ENCODE measurements at regions not wholly inside any gene's neighbourhood (a gene's known extent, or its start where the extent isn't known, plus 50 kb on each side); places are given as distances from the start of the nearest gene placed in this dataset.

DNA sequence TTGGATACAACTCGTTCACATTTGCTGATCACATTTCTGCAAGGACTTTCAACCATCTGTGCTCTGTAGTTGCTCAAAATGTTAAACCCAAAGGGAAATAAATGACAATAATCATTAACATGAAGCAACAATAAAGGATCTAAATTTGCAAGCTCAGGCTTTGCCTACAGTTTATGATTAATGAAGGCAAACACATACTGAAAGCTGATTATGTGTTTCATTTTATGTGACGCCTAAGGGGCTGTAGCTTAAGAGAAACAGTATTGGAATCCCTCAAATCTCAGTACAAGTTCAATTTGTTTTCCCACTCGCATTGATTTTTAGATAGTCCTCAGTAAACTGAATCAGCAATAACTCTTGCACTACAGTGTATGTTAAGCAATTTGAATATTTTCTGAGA lies 160.3 kb upstream of the FSIP2 start:
- H3K4me1 ChIP-seq (ENCODE audit: control insufficient read depth in 1 of 2, insufficient read depth in 2 of 2, low read length in 2 of 2): peaks cover 0 to 5% of the 10 kb centered on the region in 2 experiments; a peak in 2 of 4 replicates
- CTCF ChIA-PET: no interaction called here

DNA sequence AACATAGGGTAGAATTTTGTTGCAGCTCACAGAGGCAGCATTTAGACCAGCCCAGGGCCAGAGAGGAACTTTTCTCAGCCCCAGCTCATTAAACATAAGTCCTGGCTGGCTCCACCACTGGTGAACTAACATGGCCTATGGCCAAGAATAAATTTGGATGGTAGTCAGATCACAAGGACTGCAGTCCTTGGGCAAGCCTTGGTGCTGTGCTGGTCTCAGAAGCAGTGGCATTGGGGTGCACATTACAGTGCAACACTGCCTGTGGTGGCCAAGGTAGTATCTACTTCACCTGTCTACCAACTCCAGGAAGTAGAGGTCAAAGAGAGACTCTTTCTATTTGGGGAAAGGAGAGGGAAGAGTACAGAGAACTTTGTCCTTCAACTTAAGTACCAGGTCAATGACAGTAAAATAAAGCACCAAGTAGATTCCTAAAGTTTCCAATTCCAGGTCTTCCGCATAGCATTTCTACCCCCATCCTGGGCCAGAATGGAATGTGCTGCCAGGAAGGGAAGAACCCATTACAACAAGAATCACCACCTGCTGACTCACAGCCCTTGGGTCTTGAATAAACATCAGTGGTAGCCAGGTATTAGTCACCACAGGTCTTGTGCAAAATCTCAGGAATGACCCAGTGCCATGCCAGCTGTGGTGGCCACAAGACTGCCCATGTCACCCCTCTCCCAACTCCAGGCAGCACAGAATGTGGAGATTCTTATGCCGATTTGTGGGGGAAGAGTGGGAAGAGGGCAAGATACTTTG lies 155.4 kb upstream of the FSIP2 start:
- H3K4me2 ChIP-seq (ENCODE audit: low read length): peak overlapping the region; percentile 40
- no peak overlapping the region for H3K9ac ChIP-seq (ENCODE audit: low read length)
- H3K27me3 ChIP-seq (ENCODE audit: insufficient read depth, low read length): no peaks in the 10 kb centered on the region
- intact Hi-C loops (cut with micrococcal nuclease): no loop called here
- no TSS peak for BruUV-seq (replicated peaks)
- H3K9me3 ChIP-seq (ENCODE audit: control insufficient read depth in 1 of 2, insufficient read depth in 1 of 2, low read depth in 1 of 2, low read length in 2 of 2): 0 out of 4 replicates have a peak, but pooled peaks cover 4 to 7% of the 10 kb centered on the region in 2 experiments
- ATAC-seq: peak; percentile 91
- peaks cover 2 to 13% of the 10 kb centered on the region in 2 experiments; a peak in 2 of 4 replicates for H3K4me1 ChIP-seq (ENCODE audit: control insufficient read depth in 1 of 2, insufficient read depth in 2 of 2, low read length in 2 of 2)
- no peaks in the 10 kb centered on the region for H3K9me2 ChIP-seq (ENCODE audit: insufficient read depth)
- H3K27ac ChIP-seq (ENCODE audit: low read depth, low read length): no peak overlapping the region
- CTCF ChIA-PET: no interaction called here
- no peaks in the 10 kb centered on the region for H3K36me3 ChIP-seq (ENCODE audit: control insufficient read depth in 1 of 2, insufficient read depth in 2 of 2, low read length in 2 of 2)
- RAD21 ChIA-PET (ENCODE audit: low non-redundant PET in 1 of 2, low total read pairs in 2 of 2, uncharacterized antibody in 2 of 2, unreplicated experiment in 2 of 2): no interaction called here
- peak; percentile 78 for DNase-seq (ENCODE audit: low read depth, low spot score)
- TF ChIP-seq CBX3 (IDR thresholded peaks at IDR 0.05; ENCODE audit: low read depth) (peak; percentile 76), SP1 (IDR thresholded peaks at IDR 0.05; ENCODE audit: low read depth) (peak; percentile 66), EZH2phosphoT487 (IDR thresholded peaks at IDR 0.05; ENCODE audit: borderline replicate concordance) (no peak), POLR2A (IDR thresholded peaks at IDR 0.05; ENCODE audit: borderline replicate concordance, extremely low read depth, insufficient read depth, insufficient read length) (no peak), SRF (IDR thresholded peaks at IDR 0.05; ENCODE audit: low read depth) (no peak), FOSL1 (IDR thresholded peaks at IDR 0.05; ENCODE audit: low read depth) (peak; percentile 76), CEBPB (IDR thresholded peaks at IDR 0.05; ENCODE audit: low read depth) (peak; percentile 77), TCF7L2 (IDR thresholded peaks at IDR 0.05; ENCODE audit: borderline replicate concordance, extremely low read depth, insufficient read depth, insufficient read length) (no peak), POLR2AphosphoS5 (IDR thresholded peaks at IDR 0.05; ENCODE audit: low read depth, low read length) (peak; percentile 28; the same call in 1 of the 2 replicates), JUND (IDR thresholded peaks at IDR 0.05) (peak; percentile 76)
- TF ChIP-seq, protein P1, sequence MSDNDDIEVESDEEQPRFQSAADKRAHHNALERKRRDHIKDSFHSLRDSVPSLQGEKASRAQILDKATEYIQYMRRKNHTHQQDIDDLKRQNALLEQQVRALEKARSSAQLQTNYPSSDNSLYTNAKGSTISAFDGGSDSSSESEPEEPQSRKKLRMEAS (IDR thresholded peaks at IDR 0.05): no peak
- TF ChIP-seq, protein P2, sequence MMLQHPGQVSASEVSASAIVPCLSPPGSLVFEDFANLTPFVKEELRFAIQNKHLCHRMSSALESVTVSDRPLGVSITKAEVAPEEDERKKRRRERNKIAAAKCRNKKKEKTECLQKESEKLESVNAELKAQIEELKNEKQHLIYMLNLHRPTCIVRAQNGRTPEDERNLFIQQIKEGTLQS (IDR thresholded peaks at IDR 0.05): no peak
- TF ChIP-seq, protein P3, sequence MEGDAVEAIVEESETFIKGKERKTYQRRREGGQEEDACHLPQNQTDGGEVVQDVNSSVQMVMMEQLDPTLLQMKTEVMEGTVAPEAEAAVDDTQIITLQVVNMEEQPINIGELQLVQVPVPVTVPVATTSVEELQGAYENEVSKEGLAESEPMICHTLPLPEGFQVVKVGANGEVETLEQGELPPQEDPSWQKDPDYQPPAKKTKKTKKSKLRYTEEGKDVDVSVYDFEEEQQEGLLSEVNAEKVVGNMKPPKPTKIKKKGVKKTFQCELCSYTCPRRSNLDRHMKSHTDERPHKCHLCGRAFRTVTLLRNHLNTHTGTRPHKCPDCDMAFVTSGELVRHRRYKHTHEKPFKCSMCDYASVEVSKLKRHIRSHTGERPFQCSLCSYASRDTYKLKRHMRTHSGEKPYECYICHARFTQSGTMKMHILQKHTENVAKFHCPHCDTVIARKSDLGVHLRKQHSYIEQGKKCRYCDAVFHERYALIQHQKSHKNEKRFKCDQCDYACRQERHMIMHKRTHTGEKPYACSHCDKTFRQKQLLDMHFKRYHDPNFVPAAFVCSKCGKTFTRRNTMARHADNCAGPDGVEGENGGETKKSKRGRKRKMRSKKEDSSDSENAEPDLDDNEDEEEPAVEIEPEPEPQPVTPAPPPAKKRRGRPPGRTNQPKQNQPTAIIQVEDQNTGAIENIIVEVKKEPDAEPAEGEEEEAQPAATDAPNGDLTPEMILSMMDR (IDR thresholded peaks at IDR 0.05 in 2 of 3, conservative IDR thresholded peaks at IDR 0.05 in 1 of 3; ENCODE audit: borderline replicate concordance in 1 of 3, insufficient read depth in 1 of 3, low read depth in 2 of 3, low read length in 2 of 3): no peak
- POLR2A ChIA-PET: no interaction called here
- H3K79me2 ChIP-seq (ENCODE audit: insufficient read depth, low read length): no peaks in the 10 kb centered on the region
- H4K20me1 ChIP-seq (ENCODE audit: insufficient read depth): no peaks in the 10 kb centered on the region
- no peak overlapping the region for H2AFZ ChIP-seq (ENCODE audit: low read depth, low read length, poor library complexity, severe bottlenecking)
- H3K4me3 ChIP-seq (replicated peaks in 1 of 2; ENCODE audit: low read depth in 1 of 2, low read length in 2 of 2): no peak overlapping the region

More for the DNA sequence above, 160.3 kb upstream of the FSIP2 start:
- intact Hi-C loops (cut with micrococcal nuclease): no loop called here
- BruUV-seq (replicated peaks): no TSS peak
- Histone ChIP-seq H3K27me3 (ENCODE audit: insufficient read depth, low read length) (no peaks in the 10 kb centered on the region), H3K27ac (ENCODE audit: low read depth, low read length) (no peak overlapping the region), H2AFZ (ENCODE audit: low read depth, low read length, poor library complexity, severe bottlenecking) (no peak overlapping the region), H3K4me2 (ENCODE audit: low read length) (no peak overlapping the region), H3K4me3 (replicated peaks in 1 of 2; ENCODE audit: low read depth in 1 of 2, low read length in 2 of 2) (no peak overlapping the region), H3K9ac (ENCODE audit: low read length) (no peak overlapping the region), H3K9me3 (ENCODE audit: control insufficient read depth in 1 of 2, insufficient read depth in 1 of 2, low read depth in 1 of 2, low read length in 2 of 2) (no peaks in the 10 kb centered on the region), H3K9me2 (ENCODE audit: insufficient read depth) (no peaks in the 10 kb centered on the region), H3K36me3 (ENCODE audit: control insufficient read depth in 1 of 2, insufficient read depth in 2 of 2, low read length in 2 of 2) (no peaks in the 10 kb centered on the region), H4K20me1 (ENCODE audit: insufficient read depth) (no peaks in the 10 kb centered on the region), H3K79me2 (ENCODE audit: insufficient read depth, low read length) (no peaks in the 10 kb centered on the region)
- TF ChIP-seq CBX3 (IDR thresholded peaks at IDR 0.05; ENCODE audit: low read depth) (no peak), ELF1 (IDR thresholded peaks at IDR 0.05; ENCODE audit: borderline replicate concordance, low read depth) (no peak), JUND (IDR thresholded peaks at IDR 0.05) (no peak), ZNF274 (IDR thresholded peaks at IDR 0.05; ENCODE audit: low read depth, low read length) (no peak)
- TF ChIP-seq, protein P2 (IDR thresholded peaks at IDR 0.05): no peak
- DNase-seq (ENCODE audit: low read depth, low spot score) (no peak), ATAC-seq (no peak)
- ChIA-PET RAD21 (ENCODE audit: low non-redundant PET in 1 of 2, low total read pairs in 2 of 2, uncharacterized antibody in 2 of 2, unreplicated experiment in 2 of 2) (no interaction called here), POLR2A (no interaction called here)

Data from HCT116 (cell line).